ENCODE measurements at regions not wholly inside any gene's neighbourhood (a gene's known extent, or its start where the extent isn't known, plus 50 kb on each side); places are given as distances from the start of the nearest gene placed in this dataset.

- peak; percentile 1 for DNase-seq
Observed at GRCh38 chr4:167290678-167291077, 56.4 kb upstream of the SPOCK3 start.

DNA sequence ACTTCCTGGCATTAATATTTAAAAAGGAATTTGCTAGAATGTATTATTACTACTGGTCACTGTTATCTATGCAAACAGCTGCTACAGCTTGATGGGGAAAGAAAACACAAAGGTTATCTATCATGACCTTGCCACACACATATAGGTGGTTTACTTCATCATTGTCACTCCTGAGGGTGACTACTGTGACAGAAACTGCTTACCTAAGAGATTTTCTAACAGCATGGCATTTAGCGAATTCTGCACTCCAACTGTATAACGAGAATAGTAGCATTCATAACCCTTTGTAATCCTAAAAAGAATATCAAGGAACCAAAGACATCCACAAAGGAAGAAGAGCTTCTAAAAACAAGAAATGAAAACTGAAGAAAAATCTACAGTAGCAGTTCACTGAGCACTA, 74.6 kb upstream of the SPOCK3 start:
- DNase-seq, result no peak

- no peak for DNase-seq
Observed at GRCh38 chr4:167321299-167321698, 87.0 kb upstream of the SPOCK3 start.

GRCh38 chr4:167339781-167340180, 105.5 kb upstream of the SPOCK3 start:
- no peak for DNase-seq

DNA sequence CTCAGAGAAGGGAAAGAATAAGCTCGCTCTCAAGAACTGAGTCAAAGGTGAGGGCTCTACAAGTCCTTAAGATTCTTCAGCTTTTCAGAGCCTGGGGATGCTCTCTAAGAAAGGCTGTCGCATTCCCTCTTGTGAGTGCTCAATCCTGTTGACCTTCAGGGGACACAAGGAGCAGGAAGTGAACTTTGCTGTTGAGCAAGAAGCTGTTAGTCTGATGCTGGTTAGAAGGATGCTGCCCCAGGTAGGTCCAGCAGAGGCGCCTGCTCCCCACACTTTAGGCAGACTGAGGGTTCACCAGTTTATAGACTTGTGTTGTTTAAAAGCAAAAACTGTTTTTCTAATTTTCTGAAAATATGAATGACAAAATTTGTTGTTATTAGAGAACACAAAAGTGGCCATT, 125.4 kb upstream of the SPOCK3 start:
- DNase-seq, result no peak

GRCh38 chr4:167379076-167379835, 145.0 kb upstream of the SPOCK3 start:
- no peak for DNase-seq

DNA sequence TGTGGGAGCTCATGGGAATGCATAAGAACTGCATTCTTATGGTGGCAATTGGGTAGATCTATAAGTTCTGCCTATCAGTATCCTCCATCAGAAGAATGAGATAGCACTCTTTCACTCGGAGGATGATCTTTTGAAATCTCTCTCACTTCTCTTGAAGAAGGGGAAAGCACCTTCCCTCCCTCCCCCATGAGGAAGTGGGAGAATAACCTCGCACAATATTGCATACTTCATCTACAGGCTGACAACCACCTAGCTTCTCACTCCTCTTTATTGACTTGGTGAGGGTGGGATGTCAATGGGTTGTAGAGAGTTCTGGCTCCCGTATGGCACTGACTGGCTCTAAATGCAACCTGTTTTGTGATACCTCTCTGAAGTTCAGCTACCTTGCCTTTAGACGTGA, 146.7 kb upstream of the SPOCK3 start:
- DNase-seq, result no peak

DNA sequence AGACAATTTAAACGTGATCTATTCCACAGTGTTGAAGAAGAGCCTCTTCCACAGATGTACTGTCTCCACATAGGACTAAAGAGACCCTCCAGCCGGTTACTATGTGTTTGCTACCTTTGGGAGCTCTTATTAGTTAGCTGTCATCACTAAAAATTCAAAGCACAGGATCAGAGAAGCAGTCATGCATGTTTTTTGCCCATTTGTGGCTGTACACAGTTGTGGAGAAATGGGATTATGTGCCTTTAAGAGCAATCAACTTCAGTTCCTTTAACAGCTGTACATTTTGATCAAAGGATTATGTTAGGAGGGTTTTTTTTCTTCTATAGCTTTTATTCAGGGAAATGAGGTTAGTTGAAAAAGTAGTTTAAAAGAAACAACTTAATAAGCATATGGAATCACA, 149.0 kb upstream of the SPOCK3 start:
- DNase-seq, result no peak

GRCh38 chr4:167397586-167397985, 163.3 kb upstream of the SPOCK3 start:
- DNase-seq, result no peak

DNA sequence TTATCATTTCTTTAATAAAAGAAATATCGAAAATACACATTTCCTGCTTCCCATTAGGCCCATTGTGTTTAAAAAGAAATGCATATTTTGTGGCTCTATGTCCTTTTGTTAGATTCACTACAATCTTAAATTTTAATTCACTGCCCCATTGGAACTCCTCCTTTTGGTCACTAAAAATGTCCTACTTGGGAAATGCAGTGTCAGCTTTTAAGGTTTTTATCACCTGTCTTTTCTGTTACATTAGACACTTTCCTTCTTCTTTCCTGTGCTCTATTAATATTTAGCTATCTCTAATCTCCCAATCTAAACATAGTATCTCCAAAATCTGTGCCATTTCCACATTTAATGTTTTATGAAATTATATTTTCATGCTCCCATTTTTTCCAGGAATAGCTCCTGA, 164.9 kb upstream of the SPOCK3 start:
- DNase-seq, result no peak

DNA sequence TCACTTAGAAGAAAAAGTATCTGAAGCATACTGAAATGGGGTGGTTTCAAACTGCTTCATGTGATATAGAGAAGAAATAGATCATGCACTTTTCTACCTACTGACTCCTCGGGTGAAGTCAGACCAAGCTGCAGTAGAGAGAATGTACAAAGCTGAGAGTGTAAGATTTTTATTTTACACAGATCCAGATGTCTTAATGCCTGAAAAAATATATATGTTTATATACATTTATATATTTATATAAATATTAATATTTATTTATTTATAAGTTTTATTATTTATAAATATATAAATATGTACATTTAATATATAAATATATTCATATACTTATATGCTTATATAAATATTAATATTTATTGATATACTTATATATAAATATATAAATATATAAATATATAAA, 171.9 kb upstream of the SPOCK3 start:
- DNase-seq, result no peak

DNA sequence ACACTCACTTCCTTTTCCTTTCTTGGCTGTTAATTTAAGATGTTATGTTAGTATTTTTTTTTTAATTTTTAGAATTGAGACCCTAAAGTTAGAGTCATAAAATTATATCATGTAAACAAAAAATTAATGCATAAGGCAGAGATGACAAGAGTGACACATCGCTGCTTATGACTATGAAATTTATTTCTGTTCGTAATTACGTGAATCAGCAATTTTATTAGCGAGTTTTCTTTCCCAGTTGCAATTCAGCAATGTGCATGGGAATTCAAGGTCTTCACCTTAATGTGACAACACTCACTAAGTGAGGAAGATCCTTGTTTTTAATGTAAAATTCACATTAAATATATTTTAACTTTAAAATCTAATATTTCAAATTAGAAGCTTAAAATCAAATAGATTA, 181.2 kb upstream of the SPOCK3 start:
- no peak for DNase-seq

GRCh38 chr4:167419468-167420140, 185.3 kb upstream of the SPOCK3 start:
- no peak for DNase-seq

GRCh38 chr4:167421201-167421600, 186.9 kb upstream of the SPOCK3 start:
- DNase-seq, result no peak

DNA sequence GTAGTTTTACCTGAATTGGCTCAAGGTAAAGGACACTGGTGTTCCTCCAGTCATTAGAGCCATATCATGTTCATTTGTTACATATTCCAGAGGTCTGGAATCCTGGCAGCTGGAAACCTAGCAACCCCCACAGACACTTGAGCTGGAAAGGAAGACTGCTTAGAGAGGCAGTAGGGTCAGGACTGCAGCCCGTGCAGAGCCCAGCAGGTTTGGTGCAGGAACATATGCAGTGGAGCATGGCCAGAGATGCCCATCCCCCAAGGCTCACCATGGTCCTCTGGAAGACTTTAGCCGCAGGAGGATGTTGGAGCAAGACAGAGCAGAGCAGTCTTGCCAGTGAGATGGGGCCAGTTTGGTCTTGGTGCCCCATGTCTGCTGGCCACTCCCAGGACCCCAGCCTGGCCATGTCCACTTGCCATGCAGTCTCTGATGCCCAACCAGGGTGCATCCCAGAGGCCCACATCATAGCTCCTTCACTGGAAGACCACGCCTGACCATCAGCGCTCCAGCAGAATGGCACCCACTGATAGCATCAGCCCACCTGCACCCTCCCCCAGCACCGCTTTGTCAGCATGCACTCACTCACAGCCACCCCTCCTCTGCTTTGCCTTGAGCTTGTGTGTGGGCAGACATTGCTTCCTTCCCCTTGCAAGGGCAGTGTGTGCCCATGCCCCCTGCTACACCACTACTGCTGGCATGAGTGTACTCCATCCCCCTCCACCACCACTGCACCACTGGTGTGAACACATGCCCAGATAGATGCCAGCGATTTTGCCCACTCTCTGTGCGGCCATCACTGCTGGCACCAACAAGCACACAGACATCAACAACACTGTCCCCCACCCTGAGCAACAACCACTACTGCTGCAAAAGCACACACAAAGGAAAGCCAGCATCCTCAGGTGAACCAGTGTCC, 190.3 kb upstream of the SPOCK3 start:
- no peak for DNase-seq

DNA sequence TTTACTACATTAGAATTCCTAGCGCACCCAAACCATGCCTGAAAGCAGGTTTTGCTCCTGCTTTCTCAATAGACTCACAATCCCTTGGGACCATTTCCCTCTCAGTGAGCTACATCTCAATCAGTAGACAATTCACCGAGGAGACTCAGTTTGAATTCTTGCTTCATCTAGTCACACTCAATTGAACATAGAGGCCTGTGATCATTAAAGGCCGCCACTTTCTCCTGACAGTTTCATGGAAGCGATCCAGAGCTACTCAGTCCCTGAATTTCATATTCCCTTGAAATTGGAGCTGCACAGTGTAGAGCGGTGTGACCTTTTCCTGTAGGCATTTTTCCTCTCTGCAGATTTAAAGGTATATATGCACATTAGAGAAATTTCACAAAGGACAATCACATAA, 193.9 kb upstream of the SPOCK3 start:
- DNase-seq, result no peak

DNA sequence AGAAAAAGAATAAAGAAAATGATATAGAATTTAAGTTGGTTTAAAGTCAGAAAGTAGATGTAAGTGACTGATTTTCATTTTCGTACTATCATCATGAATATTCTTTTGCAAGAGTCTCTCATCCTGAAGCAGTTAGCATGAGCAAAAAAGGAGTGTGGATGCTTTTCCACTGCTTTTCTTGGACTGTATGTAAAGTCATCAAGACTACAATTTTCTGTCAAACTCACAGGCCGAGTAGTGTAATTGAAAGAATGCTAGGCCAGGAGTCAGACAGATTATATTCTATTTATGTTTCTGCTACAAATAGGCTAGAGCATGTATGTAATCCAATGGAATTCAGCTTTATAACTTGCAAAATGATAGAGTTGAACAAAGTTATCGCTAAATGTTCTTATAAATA, 197.1 kb upstream of the SPOCK3 start:
- DNase-seq, result no peak

GRCh38 chr4:167435786-167436185, 201.5 kb upstream of the SPOCK3 start:
- DNase-seq, result no peak

DNA sequence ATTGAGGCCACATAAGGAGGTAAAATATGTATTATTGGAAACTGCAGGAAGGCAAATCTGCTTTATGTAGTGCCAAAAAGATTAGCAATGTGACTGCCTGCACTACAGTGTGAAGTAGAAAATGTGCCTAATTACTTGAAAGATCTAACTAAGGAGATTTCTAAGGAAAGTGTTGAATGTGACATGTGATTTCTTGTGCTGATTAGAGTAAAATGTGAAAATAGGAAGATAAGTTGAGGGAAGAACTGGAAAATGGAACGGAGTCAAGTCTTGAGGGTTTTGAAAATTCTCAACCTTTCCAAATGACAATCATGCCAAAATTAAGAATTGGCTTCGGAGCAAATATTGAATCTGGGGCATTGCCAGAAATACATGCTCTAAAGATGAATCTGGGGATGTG, 209.5 kb upstream of the SPOCK3 start:
- no peak for DNase-seq

GRCh38 chr4:167452922-167453430, 218.7 kb upstream of the SPOCK3 start:
- DNase-seq, result no peak

DNA sequence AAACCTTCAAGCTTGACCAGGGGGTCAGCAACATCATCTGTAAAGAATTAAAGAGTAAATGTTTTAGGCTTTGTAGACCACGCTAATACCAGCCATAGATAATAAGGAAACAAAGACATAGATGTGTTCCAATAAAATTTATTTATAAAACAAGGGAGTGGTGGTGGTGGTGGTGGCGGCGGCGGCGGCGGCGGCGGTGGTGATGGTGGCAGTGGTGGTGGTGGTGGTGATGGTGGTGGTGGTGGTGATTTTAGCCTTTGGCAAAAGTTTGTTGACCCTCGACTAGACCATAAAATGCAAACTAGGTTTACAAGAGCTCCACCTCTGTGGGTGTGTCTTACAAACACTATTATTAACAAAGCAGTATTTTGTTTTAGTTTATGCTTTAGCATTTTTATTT, 222.3 kb upstream of the SPOCK3 start:
- no peak for DNase-seq

DNA sequence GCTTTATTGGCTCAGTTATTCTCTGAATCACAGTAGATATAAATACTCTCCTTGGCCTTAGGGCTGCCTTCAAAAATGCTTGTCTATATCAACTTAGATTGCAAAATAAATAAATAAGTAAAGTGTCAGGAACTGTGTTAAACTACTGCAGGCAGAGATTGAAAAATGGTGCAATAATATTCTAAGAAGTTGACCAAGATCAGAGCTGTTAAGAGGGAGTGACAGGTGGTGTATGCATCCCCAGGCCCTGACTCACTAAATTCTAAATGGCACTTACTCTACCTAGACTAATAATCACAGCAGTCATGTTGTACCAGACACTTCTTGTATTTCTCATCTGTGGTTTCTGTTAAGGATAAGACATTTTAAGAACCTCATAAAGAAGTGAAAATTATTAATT, 235.1 kb upstream of the SPOCK3 start:
- DNase-seq, result no peak

- no peak for DNase-seq
Observed at GRCh38 chr4:167475951-167476350, 241.7 kb upstream of the SPOCK3 start.
